SK-N-MC (cell line): ENCODE measurements at regions not wholly inside any gene's neighbourhood (a gene's known extent, or its start where the extent isn't known, plus 50 kb on each side); places are given as distances from the start of the nearest gene placed in this dataset.

Source experiments
- DNase-seq: peaks from one replicate; pipeline ENCODE4 v3.0.0-alpha.2; 2011; ENCODE audit warnings: low read depth, low spot score
- H3K27ac ChIP-seq: fragments of 200-600 bp; sonication (generic); 2 replicates; pipeline ENCODE4 v1.5.1; 2016; ENCODE audit warnings: mixed run types
- H3K36me3 ChIP-seq: fragments of 200-600 bp; sonication (generic); 2 replicates; pipeline ENCODE4 v1.6.1; 2017; ENCODE audit warnings: antibody characterized with exemption, low read length, mixed read lengths; ENCODE audit not compliant: insufficient read depth
- H3K4me3 ChIP-seq: fragments of 200-600 bp; sonication (generic); 2 replicates; pipeline ENCODE4 v1.5.1; 2016
- H3K9ac ChIP-seq: fragments of 200-600 bp; sonication (generic); 2 replicates; pipeline ENCODE4 v1.8.0; 2017; ENCODE audit warnings: mixed run types, mixed read lengths; ENCODE audit not compliant: insufficient read length
- H3K9me3 ChIP-seq: fragments of 200-600 bp; sonication (generic); 2 replicates; pipeline ENCODE4 v1.6.1; 2017; ENCODE audit warnings: low read depth, mild to moderate bottlenecking, antibody characterized with exemption, low read length, moderate library complexity, mixed read lengths
- EZH2 ChIP-seq: fragments of 200-600 bp; sonication (generic); IDR thresholded peaks from one replicate; pipeline ENCODE4 v1.6.1; 2017; ENCODE audit warnings: antibody characterized with exemption
- FOXP2 ChIP-seq: optimal IDR thresholded peaks from 2 replicates; pipeline ENCODE3; 2011; ENCODE audit warnings: mild to moderate bottlenecking, moderate library complexity; ENCODE audit not compliant: insufficient read depth; ENCODE audit errors: extremely low read length, control extremely low read depth
- POLR2AphosphoS5 ChIP-seq: IDR thresholded peaks from 2 replicates; pipeline ENCODE4 v1.6.1; 2012; ENCODE audit warnings: mild to moderate bottlenecking, low read depth, low read length, borderline replicate concordance

GRCh38 chr20:60064554-60065196, 106.5 kb downstream of the CDH26 start:
- DNase-seq = no peak
- Histone ChIP-seq H3K9me3 (no peaks in the 10 kb centered on the region), H3K27ac (no peak overlapping the region)

GRCh38 chr20:60065741-60066437, 107.7 kb downstream of the CDH26 start:
- H3K9ac ChIP-seq = no peak overlapping the region
- no peak overlapping the region for H3K27ac ChIP-seq
- no peaks in the 10 kb centered on the region for H3K36me3 ChIP-seq
- no peak for DNase-seq
- no peaks in the 10 kb centered on the region for H3K9me3 ChIP-seq
- TF ChIP-seq EZH2 = no peak
- TF ChIP-seq POLR2AphosphoS5 = no peak
- TF ChIP-seq FOXP2 = no peak
- H3K4me3 ChIP-seq = no peak overlapping the region

More at GRCh38 chr20:60064554-60065196, 106.5 kb downstream of the CDH26 start:
- Histone ChIP-seq H3K9ac (no peak overlapping the region), H3K36me3 (no peaks in the 10 kb centered on the region), H3K4me3 (no peak overlapping the region)
- TF ChIP-seq POLR2AphosphoS5 (no peak), EZH2 (no peak), FOXP2 (no peak)

GRCh38 chr20:60066438-60066823, 108.2 kb downstream of the CDH26 start:
- no peak for TF ChIP-seq POLR2AphosphoS5
- TF ChIP-seq EZH2 = no peak
- TF ChIP-seq FOXP2 = no peak
- H3K4me3 ChIP-seq = no peak overlapping the region
- no peak for DNase-seq
- no peak overlapping the region for H3K9ac ChIP-seq
- no peaks in the 10 kb centered on the region for H3K36me3 ChIP-seq
- no peaks in the 10 kb centered on the region; the same call in 1 of the 2 replicates for H3K9me3 ChIP-seq
- H3K27ac ChIP-seq = no peak overlapping the region

GRCh38 chr20:60068509-60068908, 110.3 kb downstream of the CDH26 start:
- Histone ChIP-seq H3K9me3 (peaks cover 5% of the 10 kb centered on the region; the same call in 1 of the 2 replicates), H3K9ac (no peak overlapping the region), H3K36me3 (no peaks in the 10 kb centered on the region), H3K4me3 (no peak overlapping the region), H3K27ac (no peak overlapping the region)
- TF ChIP-seq POLR2AphosphoS5 (no peak), EZH2 (no peak)
- no peak for DNase-seq

- Histone ChIP-seq H3K4me3 (peak overlapping the region; percentile 68), H3K36me3 (no peaks in the 10 kb centered on the region), H3K9me3 (peaks cover 5% of the 10 kb centered on the region; the same call in 1 of the 2 replicates), H3K9ac (no peak overlapping the region), H3K27ac (peak overlapping the region; percentile 68; the same call in 1 of the 2 replicates)
- peak; percentile 72 for DNase-seq
- TF ChIP-seq EZH2 (no peak), POLR2AphosphoS5 (peak; percentile 15; the same call in 1 of the 2 replicates), FOXP2 (no peak)
Measured at GRCh38 chr20:60069656-60070055, 111.4 kb downstream of the CDH26 start.

- TF ChIP-seq POLR2AphosphoS5 = no peak
- no peak for TF ChIP-seq FOXP2
- TF ChIP-seq EZH2 = no peak
- DNase-seq = no peak
- Histone ChIP-seq H3K27ac (no peak overlapping the region), H3K36me3 (no peaks in the 10 kb centered on the region), H3K4me3 (no peak overlapping the region), H3K9ac (no peak overlapping the region), H3K9me3 (peaks cover 5% of the 10 kb centered on the region; the same call in 1 of the 2 replicates)
Measured at GRCh38 chr20:60070791-60071190, 112.6 kb downstream of the CDH26 start.

- Histone ChIP-seq H3K9ac (no peak overlapping the region), H3K27ac (no peak overlapping the region), H3K4me3 (no peak overlapping the region), H3K36me3 (no peaks in the 10 kb centered on the region), H3K9me3 (peaks cover 5% of the 10 kb centered on the region; the same call in 1 of the 2 replicates)
- no peak for DNase-seq
- TF ChIP-seq EZH2 = no peak
- TF ChIP-seq FOXP2 = no peak
- no peak for TF ChIP-seq POLR2AphosphoS5
Measured at GRCh38 chr20:60071965-60072364, 113.7 kb downstream of the CDH26 start.

GRCh38 chr20:60073086-60073485, 114.9 kb downstream of the CDH26 start:
- no peak for DNase-seq
- Histone ChIP-seq H3K36me3 (no peaks in the 10 kb centered on the region), H3K9me3 (peaks cover 5% of the 10 kb centered on the region; the same call in 1 of the 2 replicates), H3K4me3 (no peak overlapping the region), H3K27ac (no peak overlapping the region), H3K9ac (no peak overlapping the region)
- TF ChIP-seq POLR2AphosphoS5 (no peak), EZH2 (no peak), FOXP2 (no peak)
